Keratinocyte (primary cell): ENCODE measurements at regions not wholly inside any gene's neighbourhood (a gene's known extent, or its start where the extent isn't known, plus 50 kb on each side); places are given as distances from the start of the nearest gene placed in this dataset.

ENCODE experiments used
- DNase-seq: peaks from one replicate; pipeline ENCODE4 v3.0.0-alpha.2; 2011; ENCODE audit warnings: low read depth, missing footprints, low spot score
- FAIRE-seq: peaks from 2 replicates; lab custom pipeline; 2011; peaks lifted over from hg19 to GRCh38; lab: Jason Lieb, UNC
- H2AFZ ChIP-seq: 2 replicates; pipeline ENCODE4 v1.6.0; 2012; ENCODE audit warnings: low read length, control low read depth, inconsistent platforms; ENCODE audit not compliant: control insufficient read depth
- H3K27ac ChIP-seq: 2 replicates; pipeline ENCODE4 v1.5.1; 2011; ENCODE audit warnings: low read length; ENCODE audit not compliant: control insufficient read depth, insufficient read depth
- H3K27me3 ChIP-seq: 3 replicates; pipeline ENCODE4 v1.6.0; 2011; ENCODE audit warnings: low read length; ENCODE audit not compliant: control insufficient read depth, insufficient read depth; ENCODE audit errors: extremely low read depth
- H3K36me3 ChIP-seq, 2 experiments: 2 replicates in 1 of 2; 3 replicates in 1 of 2; pipeline ENCODE4 v1.5.1; 2011; ENCODE audit warnings: low read length in 2 of 2, mild to moderate bottlenecking in 1 of 2; ENCODE audit not compliant: control insufficient read depth in 2 of 2, insufficient read depth in 2 of 2; ENCODE audit errors: extremely low read depth in 1 of 2
- H3K4me1 ChIP-seq: 3 replicates; pipeline ENCODE4 v1.5.1; 2011; ENCODE audit warnings: low read length; ENCODE audit not compliant: control insufficient read depth, insufficient read depth; ENCODE audit errors: extremely low read depth
- H3K4me2 ChIP-seq: 3 replicates; pipeline ENCODE4 v1.6.0; 2011; ENCODE audit warnings: low read depth, low read length; ENCODE audit not compliant: control insufficient read depth, insufficient read depth; ENCODE audit errors: extremely low read depth
- H3K4me3 ChIP-seq, 3 experiments: fragments of 200-600 bp in 1 of 3; sonication (generic) in 1 of 3; 2 replicates in 2 of 3; 3 replicates in 1 of 3; pipeline ENCODE4 v1.5.1; 2011 to 2016; ENCODE audit warnings: low read length in 3 of 3, mild to moderate bottlenecking in 3 of 3, control low read depth in 2 of 3, inconsistent platforms in 1 of 3, low read depth in 1 of 3, mixed read lengths in 1 of 3, mixed run types in 1 of 3, moderate library complexity in 1 of 3; ENCODE audit not compliant: control insufficient read depth in 2 of 3, insufficient read depth in 2 of 3; ENCODE audit errors: extremely low read depth in 1 of 3
- H3K79me2 ChIP-seq: 2 replicates; pipeline ENCODE4 v1.6.0; 2012; ENCODE audit warnings: low read length; ENCODE audit not compliant: control insufficient read depth, insufficient read depth
- H3K9ac ChIP-seq: 3 replicates; pipeline ENCODE4 v1.6.0; 2011; ENCODE audit warnings: low read length; ENCODE audit not compliant: control insufficient read depth, insufficient read depth; ENCODE audit errors: extremely low read depth
- H3K9me1 ChIP-seq: 3 replicates; pipeline ENCODE4 v1.6.0; 2011; ENCODE audit warnings: low read length; ENCODE audit not compliant: control insufficient read depth, insufficient read depth; ENCODE audit errors: extremely low read depth
- H3K9me3 ChIP-seq: 2 replicates; pipeline ENCODE4 v1.5.1; 2012; ENCODE audit warnings: low read depth, low read length; ENCODE audit not compliant: control insufficient read depth
- H4K20me1 ChIP-seq: 3 replicates; pipeline ENCODE4 v1.6.0; 2011; ENCODE audit warnings: low read length; ENCODE audit not compliant: control insufficient read depth, insufficient read depth; ENCODE audit errors: extremely low read depth
- CTCF ChIP-seq, 3 experiments: IDR thresholded peaks in 1 of 3; conservative IDR thresholded peaks in 1 of 3; optimal IDR thresholded peaks in 1 of 3; 2 replicates in 2 of 3; 3 replicates in 1 of 3; pipeline versions ENCODE3 to v1.5.1; 2011; ENCODE audit warnings: low read length in 3 of 3, mild to moderate bottlenecking in 3 of 3, moderate library complexity in 2 of 3, control low read depth in 1 of 3, inconsistent platforms in 1 of 3; ENCODE audit not compliant: insufficient read depth in 2 of 3; ENCODE audit errors: extremely low read depth in 1 of 3
- EZH2 ChIP-seq: IDR thresholded peaks from one replicate; pipeline ENCODE4 v1.6.1; 2012; ENCODE audit warnings: inconsistent platforms, mild to moderate bottlenecking, low read length, moderate library complexity
- dilution Hi-C: fragments of 300-500 bp; cut with MboI; formaldehyde crosslinking; loops from one replicate; pipeline ENCODE4 v1.7.0; 2020; ENCODE audit warnings: low sequenced_read_pairs; ENCODE audit not compliant: extremely low pct_ligation_motif_present

DNA sequence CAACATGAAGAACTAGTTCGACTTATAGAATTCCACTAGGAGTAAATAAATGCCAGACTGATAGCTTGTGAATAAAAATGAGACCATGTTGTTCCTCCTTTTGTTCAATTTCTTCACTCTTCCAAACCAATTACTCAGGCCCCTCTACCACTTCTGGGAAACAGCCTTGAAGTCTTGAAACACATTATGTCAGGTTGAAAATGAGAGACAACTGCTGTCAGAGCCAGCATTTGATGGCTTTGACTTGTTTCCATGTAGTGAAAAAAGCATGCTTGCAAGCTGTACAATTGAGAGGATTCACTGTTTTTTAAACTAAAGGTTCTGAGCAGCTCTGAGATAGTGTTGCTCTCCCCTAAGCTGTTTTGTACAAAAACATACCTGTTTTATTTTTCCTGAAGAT is 337.1 kb upstream of the SGCD start:
- FAIRE-seq (no peak), DNase-seq (no peak)
- Histone ChIP-seq H3K9me3 (no peaks in the 10 kb centered on the region), H3K4me2 (no peak overlapping the region), H3K9me1 (no peaks in the 10 kb centered on the region), H3K9ac (no peak overlapping the region), H3K27me3 (no peaks in the 10 kb centered on the region), H3K79me2 (no peaks in the 10 kb centered on the region), H3K4me3 (no peak overlapping the region), H2AFZ (no peak overlapping the region), H3K4me1 (no peaks in the 10 kb centered on the region), H3K36me3 (no peaks in the 10 kb centered on the region), H4K20me1 (no peaks in the 10 kb centered on the region), H3K27ac (no peak overlapping the region)
- dilution Hi-C loops = no loop called here
- no peak for TF ChIP-seq CTCF (optimal IDR thresholded peaks at IDR 0.05 in 1 of 3, IDR thresholded peaks at IDR 0.05 in 1 of 3, conservative IDR thresholded peaks at IDR 0.05 in 1 of 3; ENCODE audit: extremely low read depth in 1 of 3, insufficient read depth in 2 of 3, low read length in 3 of 3)

DNA sequence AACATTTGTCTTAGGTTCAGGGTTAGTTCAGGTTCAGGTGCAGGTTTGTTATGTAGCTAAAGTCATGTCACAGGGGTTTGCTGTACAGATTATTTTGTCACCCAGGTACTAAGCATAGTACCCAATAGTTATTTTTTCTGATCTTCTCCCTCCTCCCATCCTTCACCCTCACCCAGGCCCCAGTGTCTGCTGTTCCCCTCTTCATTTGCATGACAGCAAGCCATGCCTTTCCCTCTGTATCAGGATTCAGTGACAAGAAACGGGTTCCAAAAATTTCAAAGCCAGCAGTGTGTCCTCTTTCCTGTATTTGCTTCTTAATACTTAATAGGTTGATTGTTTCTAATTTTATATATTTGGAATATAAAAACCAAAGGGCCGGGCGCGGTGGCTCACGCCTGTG is 330.8 kb upstream of the SGCD start:
- Histone ChIP-seq H3K79me2 (no peaks in the 10 kb centered on the region), H3K4me3 (no peak overlapping the region), H3K9me1 (no peaks in the 10 kb centered on the region), H3K9me3 (no peaks in the 10 kb centered on the region), H4K20me1 (no peaks in the 10 kb centered on the region), H3K4me1 (no peaks in the 10 kb centered on the region), H3K36me3 (no peaks in the 10 kb centered on the region), H2AFZ (no peak overlapping the region), H3K27ac (no peak overlapping the region), H3K27me3 (no peaks in the 10 kb centered on the region), H3K9ac (no peak overlapping the region), H3K4me2 (no peak overlapping the region)
- no peak for DNase-seq
- dilution Hi-C loops = no loop called here
- TF ChIP-seq CTCF (optimal IDR thresholded peaks at IDR 0.05 in 1 of 3, IDR thresholded peaks at IDR 0.05 in 1 of 3, conservative IDR thresholded peaks at IDR 0.05 in 1 of 3; ENCODE audit: extremely low read depth in 1 of 3, insufficient read depth in 2 of 3, low read length in 3 of 3) (no peak), EZH2 (no peak)
- no peak for FAIRE-seq
